ENCODE measurements at regions not wholly inside any gene's neighbourhood (a gene's known extent, or its start where the extent isn't known, plus 50 kb on each side); places are given as distances from the start of the nearest gene placed in this dataset.

DNA sequence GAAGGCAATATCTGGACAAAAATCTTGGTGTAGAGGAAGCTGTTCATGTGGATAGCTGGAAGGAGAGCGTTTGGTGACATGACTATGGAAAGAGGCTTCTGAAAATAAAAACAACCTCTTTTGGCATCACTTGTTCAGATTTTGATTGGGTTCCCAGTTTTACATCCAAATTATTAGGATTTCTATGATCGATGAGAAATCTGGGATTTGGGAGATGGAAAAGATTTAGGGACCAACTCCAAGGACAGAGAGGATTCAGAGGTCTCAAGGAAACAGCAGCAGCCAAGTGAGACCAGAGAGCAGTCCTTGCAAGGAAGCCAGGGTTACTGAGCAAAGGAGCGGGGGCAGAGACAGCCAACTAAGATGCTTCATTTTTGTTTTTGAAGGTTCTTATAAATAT, 441.7 kb downstream of the TRIB2 start:
- Mint-ChIP-seq H3K4me3 (no peak overlapping the region), H3K4me1 (peaks cover 2% of the 10 kb centered on the region), H3K27me3 (peaks cover 56% of the 10 kb centered on the region), H3K27ac (no peak overlapping the region), H3K36me3 (ENCODE audit: low read depth) (peaks cover 4% of the 10 kb centered on the region)
- DNase-seq (no peak), ATAC-seq (no peak)
- no peaks in the 10 kb centered on the region for H3K9me3 ChIP-seq (ENCODE audit: control insufficient read depth, low read length, poor library complexity, severe bottlenecking)

DNA sequence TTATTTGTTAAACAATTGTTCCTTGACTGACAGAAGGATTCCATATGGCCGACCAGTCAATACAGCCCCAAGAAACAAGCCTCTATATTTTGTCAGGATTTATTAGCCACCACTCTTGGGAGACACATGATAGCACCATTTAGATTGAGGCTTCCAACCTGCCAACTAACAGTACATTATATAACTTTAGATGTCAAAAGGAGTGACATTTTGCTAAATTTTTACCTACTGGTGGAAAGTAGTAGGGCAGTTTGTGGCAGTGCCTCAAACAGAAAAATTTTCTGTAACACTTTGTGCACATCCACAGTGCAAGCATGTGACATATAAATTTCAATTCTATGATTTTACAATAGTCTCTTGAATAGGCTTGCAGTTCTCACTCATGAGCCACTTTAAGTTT, 464.0 kb downstream of the TRIB2 start:
- H3K4me1 Mint-ChIP-seq = no peaks in the 10 kb centered on the region
- no peak overlapping the region for H3K4me3 Mint-ChIP-seq

DNA sequence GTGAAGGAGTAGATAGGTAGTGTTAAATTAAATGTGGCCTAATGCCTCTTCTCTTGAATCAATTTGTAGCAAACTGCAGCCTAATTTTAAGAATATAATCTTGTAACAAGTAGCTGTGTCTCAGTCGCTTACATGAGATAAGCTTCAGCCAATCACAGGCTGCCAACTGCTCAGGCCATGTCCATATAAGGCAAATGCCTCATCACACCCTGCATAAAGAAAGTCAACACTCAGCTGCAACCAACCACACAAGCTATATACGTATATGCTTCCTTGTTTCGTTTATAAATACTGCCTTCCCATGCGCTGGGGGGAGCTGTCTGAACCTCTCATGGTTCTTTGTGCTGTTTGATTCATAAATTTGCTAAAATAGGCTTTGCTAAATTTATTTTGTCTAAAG, 476.3 kb downstream of the TRIB2 start:
- ATAC-seq (peak; percentile 57), DNase-seq (no peak)
- H3K4me3 Mint-ChIP-seq = no peak overlapping the region
- peaks cover 4% of the 10 kb centered on the region for H3K36me3 Mint-ChIP-seq (ENCODE audit: low read depth)
- H3K9me3 ChIP-seq (ENCODE audit: control insufficient read depth, low read length, poor library complexity, severe bottlenecking) = no peaks in the 10 kb centered on the region
- H3K27ac Mint-ChIP-seq = no peak overlapping the region
- no peaks in the 10 kb centered on the region for H3K4me1 Mint-ChIP-seq
- H3K27me3 Mint-ChIP-seq = peaks cover 25% of the 10 kb centered on the region

More for the DNA sequence above, 464.0 kb downstream of the TRIB2 start:
- peaks cover 35% of the 10 kb centered on the region for H3K27me3 Mint-ChIP-seq
- ATAC-seq = no peak
- H3K9me3 ChIP-seq (ENCODE audit: control insufficient read depth, low read length, poor library complexity, severe bottlenecking) = no peaks in the 10 kb centered on the region
- H3K36me3 Mint-ChIP-seq (ENCODE audit: low read depth) = no peaks in the 10 kb centered on the region
- no peak overlapping the region for H3K27ac Mint-ChIP-seq
- DNase-seq = no peak

DNA sequence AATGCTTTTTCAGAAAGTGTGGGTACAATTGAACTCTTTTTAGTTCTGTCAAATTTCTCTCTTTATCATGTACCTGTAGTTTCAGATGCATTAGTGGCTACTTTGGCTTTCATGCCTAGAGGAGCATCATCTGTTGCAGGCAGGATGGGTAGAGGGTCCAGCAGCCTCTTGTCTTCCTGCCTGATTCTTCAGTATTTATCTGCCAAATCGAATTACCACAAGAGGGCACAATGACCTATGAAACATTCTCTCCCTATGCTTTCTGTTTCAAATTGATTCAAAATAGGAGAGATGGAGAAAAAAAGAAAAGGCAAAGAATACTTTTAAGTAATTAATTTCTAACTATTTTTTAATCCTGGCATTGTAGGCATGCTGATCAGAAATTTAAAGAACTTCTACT, 477.2 kb downstream of the TRIB2 start:
- Mint-ChIP-seq H3K27me3 (peaks cover 24% of the 10 kb centered on the region), H3K27ac (no peak overlapping the region), H3K4me1 (no peaks in the 10 kb centered on the region), H3K36me3 (ENCODE audit: low read depth) (peaks cover 4% of the 10 kb centered on the region), H3K4me3 (no peak overlapping the region)
- DNase-seq (no peak), ATAC-seq (no peak)
- H3K9me3 ChIP-seq (ENCODE audit: control insufficient read depth, low read length, poor library complexity, severe bottlenecking) = no peaks in the 10 kb centered on the region

DNA sequence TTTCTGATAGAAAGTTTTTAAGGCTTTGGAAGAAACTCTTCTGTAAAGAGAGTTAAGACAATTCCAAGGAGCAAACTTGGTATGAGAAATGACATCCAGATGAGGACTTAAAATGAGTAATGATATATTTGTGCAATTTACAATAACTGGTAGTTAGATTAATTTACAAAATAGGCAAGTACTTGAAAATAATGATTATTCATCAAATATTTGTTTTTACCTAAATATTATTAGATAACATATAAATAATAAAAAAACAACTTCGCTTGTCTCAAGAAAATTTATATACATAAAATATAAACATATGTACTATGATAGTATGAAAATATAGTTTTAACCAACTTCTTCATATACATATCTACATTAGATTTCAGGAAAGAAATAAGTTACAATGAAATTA, 478.5 kb downstream of the TRIB2 start:
- DNase-seq = no peak
- Mint-ChIP-seq H3K27me3 (peaks cover 17% of the 10 kb centered on the region), H3K27ac (no peak overlapping the region), H3K4me1 (no peaks in the 10 kb centered on the region), H3K4me3 (no peak overlapping the region), H3K36me3 (ENCODE audit: low read depth) (peaks cover 4% of the 10 kb centered on the region)
- H3K9me3 ChIP-seq (ENCODE audit: control insufficient read depth, low read length, poor library complexity, severe bottlenecking) = no peaks in the 10 kb centered on the region
- no peak for ATAC-seq

DNA sequence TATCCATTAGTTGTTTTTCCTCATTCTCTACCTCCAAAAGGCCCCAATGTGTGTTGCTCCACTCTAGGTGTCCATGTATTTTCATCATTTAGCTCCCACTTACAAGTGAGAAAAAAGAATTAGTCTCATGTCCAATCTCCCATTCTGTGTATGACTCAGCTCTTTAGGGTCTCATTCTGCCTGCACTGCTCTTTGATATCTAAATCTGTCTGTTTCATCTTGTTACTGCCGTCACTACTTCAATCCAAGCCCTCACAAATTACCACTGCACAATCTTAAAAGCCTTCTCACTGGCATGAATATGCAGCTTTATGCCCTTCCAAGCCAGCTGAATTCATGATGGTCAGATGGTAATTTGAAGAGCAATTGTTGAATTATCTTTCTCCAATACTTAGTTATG, 480.5 kb downstream of the TRIB2 start:
- H3K27ac Mint-ChIP-seq = no peak overlapping the region
- DNase-seq (no peak), ATAC-seq (no peak)
- no peaks in the 10 kb centered on the region for H3K4me1 Mint-ChIP-seq
- H3K4me3 Mint-ChIP-seq = no peak overlapping the region
- H3K9me3 ChIP-seq (ENCODE audit: control insufficient read depth, low read length, poor library complexity, severe bottlenecking) = no peaks in the 10 kb centered on the region
- peaks cover 12% of the 10 kb centered on the region for H3K27me3 Mint-ChIP-seq
- peaks cover 4% of the 10 kb centered on the region for H3K36me3 Mint-ChIP-seq (ENCODE audit: low read depth)

DNA sequence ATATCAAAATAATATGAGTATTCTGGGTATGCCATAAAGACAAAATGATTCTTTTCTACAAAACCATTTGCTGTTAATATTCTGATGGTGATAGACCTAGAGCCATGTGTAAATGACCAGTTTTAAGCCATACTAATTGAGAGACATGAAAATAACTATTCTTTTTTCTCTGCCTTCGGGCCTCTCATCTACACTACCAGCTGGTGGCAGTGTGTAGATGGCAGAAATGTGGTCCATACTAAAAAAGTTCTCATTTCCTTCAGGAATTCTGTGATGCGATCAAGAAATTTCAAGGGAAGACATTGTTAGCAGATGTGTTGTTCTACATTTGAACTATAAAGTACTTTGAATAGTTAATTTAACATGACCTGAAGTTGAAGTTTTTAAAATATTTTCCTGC, 485.2 kb downstream of the TRIB2 start:
- H3K36me3 Mint-ChIP-seq (ENCODE audit: low read depth) = peaks cover 4% of the 10 kb centered on the region
- no peaks in the 10 kb centered on the region for H3K9me3 ChIP-seq (ENCODE audit: control insufficient read depth, low read length, poor library complexity, severe bottlenecking)
- peaks cover 19% of the 10 kb centered on the region for H3K27me3 Mint-ChIP-seq
- ATAC-seq = no peak
- no peak overlapping the region for H3K27ac Mint-ChIP-seq
- H3K4me1 Mint-ChIP-seq = no peaks in the 10 kb centered on the region
- no peak overlapping the region for H3K4me3 Mint-ChIP-seq
- DNase-seq = no peak

DNA sequence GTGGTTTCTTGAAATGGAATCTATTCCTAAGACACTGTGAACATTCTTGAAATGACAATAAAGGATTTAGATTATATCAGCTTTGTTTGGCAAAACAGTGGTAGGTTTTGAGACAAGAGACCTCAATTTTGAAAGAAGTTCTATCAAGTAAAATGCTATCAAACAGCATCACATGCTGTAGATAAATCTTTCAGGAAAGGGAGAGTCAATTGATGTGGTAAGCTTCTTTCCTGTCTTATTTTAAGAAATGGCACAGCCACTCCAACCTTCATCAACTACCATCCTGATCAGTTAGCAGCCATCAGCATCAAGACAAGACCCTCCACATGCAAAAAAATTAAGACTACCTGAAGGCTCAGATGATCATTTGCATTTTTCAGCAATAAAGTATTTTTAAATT, 495.4 kb downstream of the TRIB2 start:
- Mint-ChIP-seq H3K4me3 (no peak overlapping the region), H3K36me3 (ENCODE audit: low read depth) (no peaks in the 10 kb centered on the region), H3K4me1 (peaks cover 10% of the 10 kb centered on the region), H3K27me3 (no peaks in the 10 kb centered on the region), H3K27ac (no peak overlapping the region)
- no peaks in the 10 kb centered on the region for H3K9me3 ChIP-seq (ENCODE audit: control insufficient read depth, low read length, poor library complexity, severe bottlenecking)
- DNase-seq (no peak), ATAC-seq (no peak)

DNA sequence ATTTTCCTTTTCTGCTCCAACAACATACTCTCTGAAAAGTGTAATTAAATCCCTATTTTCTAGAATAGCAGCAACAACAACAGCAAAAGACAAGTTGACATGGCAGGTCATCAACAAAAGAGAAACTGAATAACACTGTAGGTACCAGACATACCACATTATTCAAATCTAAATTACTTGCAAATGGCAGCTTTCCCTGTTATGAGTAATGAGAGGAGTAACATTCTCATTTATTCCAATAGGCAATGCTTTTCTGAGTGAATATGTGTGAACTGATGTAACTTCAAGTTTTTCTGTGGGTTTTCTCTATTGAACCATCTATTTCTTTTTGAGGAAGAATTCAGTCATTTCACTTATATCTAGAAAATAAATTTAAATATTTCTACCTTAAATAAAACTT, 501.5 kb downstream of the TRIB2 start:
- H3K9me3 ChIP-seq (ENCODE audit: control insufficient read depth, low read length, poor library complexity, severe bottlenecking) = no peaks in the 10 kb centered on the region
- Mint-ChIP-seq H3K36me3 (ENCODE audit: low read depth) (no peaks in the 10 kb centered on the region), H3K27ac (no peak overlapping the region), H3K4me1 (no peaks in the 10 kb centered on the region), H3K4me3 (no peak overlapping the region), H3K27me3 (peaks cover 6% of the 10 kb centered on the region)
- ATAC-seq (no peak), DNase-seq (no peak)

DNA sequence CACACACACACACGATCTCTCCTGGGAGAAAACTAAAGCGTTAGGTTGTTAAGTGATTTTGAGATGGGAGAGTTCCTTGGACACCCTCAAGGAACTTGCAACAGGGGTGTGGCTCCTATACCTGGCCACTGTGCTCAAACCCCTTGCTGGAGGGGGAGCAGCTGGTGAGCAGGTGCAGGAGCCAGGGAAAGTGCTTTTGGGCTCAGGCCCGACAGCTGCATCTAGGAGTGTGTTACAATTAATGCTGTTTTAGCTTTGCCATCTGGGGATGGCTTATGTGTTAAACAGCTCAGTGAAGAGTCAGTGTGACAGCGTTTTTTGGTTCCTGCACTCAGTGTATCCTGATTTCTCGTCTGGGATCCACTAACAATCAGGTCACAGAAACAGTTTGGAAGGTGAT, 510.8 kb downstream of the TRIB2 start:
- H3K27ac Mint-ChIP-seq = no peak overlapping the region
- DNase-seq = no peak
- ATAC-seq = no peak
- H3K27me3 Mint-ChIP-seq = peaks cover 18% of the 10 kb centered on the region
- no peaks in the 10 kb centered on the region for H3K4me1 Mint-ChIP-seq
- H3K4me3 Mint-ChIP-seq = no peak overlapping the region
- no peaks in the 10 kb centered on the region for H3K36me3 Mint-ChIP-seq (ENCODE audit: low read depth)
- H3K9me3 ChIP-seq (ENCODE audit: control insufficient read depth, low read length, poor library complexity, severe bottlenecking) = no peaks in the 10 kb centered on the region

DNA sequence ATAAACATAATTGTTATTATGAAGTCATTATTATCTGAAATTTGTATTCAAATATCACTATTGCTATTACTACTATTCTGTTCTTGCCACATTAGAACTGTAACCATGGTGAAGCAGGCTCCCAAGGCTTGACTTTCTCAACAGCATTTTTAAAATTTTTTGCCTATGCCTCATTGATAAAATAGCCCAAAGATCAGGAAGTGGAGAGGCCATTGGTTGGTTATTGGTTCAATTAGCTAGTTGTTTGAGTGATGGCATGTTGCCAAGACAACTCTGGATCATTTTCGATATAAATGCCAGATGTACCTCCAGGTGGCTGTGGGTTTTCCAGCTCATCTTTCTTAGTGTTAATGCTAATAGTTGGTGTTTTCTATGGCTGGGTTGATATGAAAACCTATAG, 513.5 kb downstream of the TRIB2 start:
- DNase-seq = no peak
- Mint-ChIP-seq H3K27ac (no peak overlapping the region), H3K4me3 (no peak overlapping the region), H3K27me3 (peaks cover 16% of the 10 kb centered on the region), H3K36me3 (ENCODE audit: low read depth) (no peaks in the 10 kb centered on the region), H3K4me1 (no peaks in the 10 kb centered on the region)
- H3K9me3 ChIP-seq (ENCODE audit: control insufficient read depth, low read length, poor library complexity, severe bottlenecking) = no peaks in the 10 kb centered on the region
- no peak for ATAC-seq

DNA sequence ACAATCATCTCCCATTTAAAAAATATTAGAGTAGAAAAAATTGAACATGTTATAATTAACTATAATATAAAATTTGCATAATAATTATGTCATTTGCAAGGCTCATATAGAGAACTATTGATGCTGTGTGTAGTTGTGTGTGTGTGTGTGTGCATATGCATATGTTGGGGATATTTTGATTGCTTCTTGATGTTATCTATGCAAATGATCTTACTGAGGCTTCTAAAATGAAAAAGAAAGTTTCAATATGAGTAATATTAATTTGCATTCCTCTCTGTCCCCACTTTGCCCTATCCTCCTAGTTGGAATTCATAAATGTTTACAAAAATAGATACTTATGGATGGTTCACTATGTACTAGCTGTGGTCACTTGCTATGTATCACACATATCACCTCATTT, 523.3 kb downstream of the TRIB2 start:
- H3K4me1 Mint-ChIP-seq = no peaks in the 10 kb centered on the region
- DNase-seq = no peak
- H3K36me3 Mint-ChIP-seq (ENCODE audit: low read depth) = no peaks in the 10 kb centered on the region
- H3K9me3 ChIP-seq (ENCODE audit: control insufficient read depth, low read length, poor library complexity, severe bottlenecking) = peaks cover 4% of the 10 kb centered on the region
- peaks cover 9% of the 10 kb centered on the region for H3K27me3 Mint-ChIP-seq
- H3K4me3 Mint-ChIP-seq = no peak overlapping the region
- ATAC-seq = no peak
- no peak overlapping the region for H3K27ac Mint-ChIP-seq

DNA sequence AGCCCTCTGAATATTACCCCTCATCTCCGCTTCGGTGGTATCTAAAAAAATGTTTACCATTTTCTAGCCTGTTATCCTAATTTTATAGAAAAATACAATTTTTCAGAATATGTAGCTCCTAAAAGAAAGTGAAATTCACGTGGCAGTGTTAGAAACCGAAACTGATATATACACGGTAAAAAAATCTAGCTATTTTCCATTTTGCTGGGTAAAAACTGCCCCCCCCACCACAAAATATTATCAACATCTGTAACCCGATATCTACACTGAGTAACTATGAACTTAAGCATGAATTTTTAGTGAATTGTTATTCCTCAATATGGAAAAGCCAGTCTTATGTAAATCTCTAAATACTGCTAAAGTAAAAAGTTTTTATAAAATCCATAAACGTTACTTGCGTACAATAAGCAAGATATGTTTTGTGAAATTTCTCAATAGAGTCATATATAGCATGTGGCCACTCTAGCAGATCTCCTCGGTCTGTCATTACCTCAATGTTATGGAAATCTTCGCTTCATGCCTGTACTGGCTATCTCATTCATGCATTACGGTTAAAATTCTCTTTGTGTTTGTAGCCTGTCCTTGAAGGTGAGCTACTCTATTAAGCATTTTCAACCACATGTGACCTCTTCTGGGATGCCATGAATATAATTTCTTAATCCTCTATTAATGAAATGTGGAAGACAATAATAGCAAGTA, 524.2 kb downstream of the TRIB2 start:
- DNase-seq (no peak), ATAC-seq (no peak)
- Mint-ChIP-seq H3K27ac (no peak overlapping the region), H3K4me3 (no peak overlapping the region), H3K4me1 (no peaks in the 10 kb centered on the region), H3K27me3 (peaks cover 11% of the 10 kb centered on the region), H3K36me3 (ENCODE audit: low read depth) (no peaks in the 10 kb centered on the region)
- peaks cover 4% of the 10 kb centered on the region for H3K9me3 ChIP-seq (ENCODE audit: control insufficient read depth, low read length, poor library complexity, severe bottlenecking)

DNA sequence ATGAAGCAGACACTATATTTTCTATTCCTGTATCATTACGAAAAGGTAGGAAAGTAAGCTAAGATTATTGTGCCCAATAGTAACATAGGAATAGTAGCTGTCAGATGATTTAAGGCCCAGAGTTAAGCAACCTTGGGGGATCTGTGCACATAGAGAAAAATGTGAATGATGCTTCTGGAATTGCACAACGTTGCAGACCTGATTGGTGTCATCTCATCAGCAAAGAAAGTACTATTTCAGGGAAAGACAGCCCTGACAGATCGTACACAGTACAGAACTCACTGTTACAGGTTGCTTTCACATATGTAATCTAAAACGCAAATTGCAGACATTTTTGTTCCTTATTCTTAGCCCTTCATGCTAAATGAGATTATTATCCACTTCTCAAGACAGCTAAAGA, 535.9 kb downstream of the TRIB2 start:
- Mint-ChIP-seq H3K36me3 (ENCODE audit: low read depth) (no peaks in the 10 kb centered on the region), H3K27ac (no peak overlapping the region), H3K27me3 (peaks cover 4% of the 10 kb centered on the region), H3K4me3 (no peak overlapping the region), H3K4me1 (no peaks in the 10 kb centered on the region)
- no peaks in the 10 kb centered on the region for H3K9me3 ChIP-seq (ENCODE audit: control insufficient read depth, low read length, poor library complexity, severe bottlenecking)
- DNase-seq (no peak), ATAC-seq (no peak)
